ENCODE measurements at regions not wholly inside any gene's neighbourhood (a gene's known extent, or its start where the extent isn't known, plus 50 kb on each side); places are given as distances from the start of the nearest gene placed in this dataset.

DNA sequence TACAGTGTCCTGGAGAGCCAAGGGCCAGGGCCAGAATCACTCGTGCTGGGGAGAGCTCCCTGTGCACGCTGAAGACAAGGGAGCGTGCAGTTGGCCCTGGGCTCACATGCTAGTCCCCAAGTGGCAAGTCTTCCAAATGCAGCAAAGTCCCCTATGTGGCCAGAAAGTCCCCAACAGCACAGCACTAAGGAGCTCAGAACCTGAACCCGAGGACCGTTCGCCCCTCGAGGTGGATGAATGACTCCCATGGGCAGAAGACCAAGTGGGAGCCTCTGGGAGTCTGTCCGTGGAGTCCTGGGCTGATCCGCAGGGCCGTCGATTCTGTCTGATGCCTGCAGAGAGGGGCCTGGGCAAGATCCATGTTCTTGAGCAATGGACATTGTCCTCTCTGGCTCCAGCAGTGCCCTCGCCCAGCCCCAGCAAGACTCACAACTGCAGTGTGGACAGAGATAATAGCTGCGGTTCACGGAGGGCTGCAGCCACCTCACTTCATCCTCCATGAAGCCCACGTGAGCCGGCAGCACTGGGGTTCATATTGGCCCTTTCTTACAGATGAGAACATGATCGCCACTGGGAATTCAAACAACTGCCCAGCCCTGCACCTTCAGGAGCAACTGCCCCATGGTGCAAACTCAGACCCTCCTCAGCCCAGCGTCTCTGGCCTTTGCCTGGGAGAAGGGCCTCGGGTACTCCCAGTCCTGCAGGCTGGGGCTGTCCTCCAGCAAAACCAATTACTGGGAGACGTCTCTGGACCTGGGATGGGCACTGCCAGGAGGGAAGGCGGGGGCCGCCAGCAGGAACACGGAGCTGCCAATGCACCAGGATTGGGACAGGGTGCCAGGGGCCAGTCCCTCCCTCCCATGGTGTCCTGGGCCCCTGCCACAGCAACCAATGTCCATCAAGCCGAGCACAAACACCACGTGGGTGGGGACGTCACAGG lies 243.7 kb downstream of the NPHP4 start:
- no peak for DNase-seq

DNA sequence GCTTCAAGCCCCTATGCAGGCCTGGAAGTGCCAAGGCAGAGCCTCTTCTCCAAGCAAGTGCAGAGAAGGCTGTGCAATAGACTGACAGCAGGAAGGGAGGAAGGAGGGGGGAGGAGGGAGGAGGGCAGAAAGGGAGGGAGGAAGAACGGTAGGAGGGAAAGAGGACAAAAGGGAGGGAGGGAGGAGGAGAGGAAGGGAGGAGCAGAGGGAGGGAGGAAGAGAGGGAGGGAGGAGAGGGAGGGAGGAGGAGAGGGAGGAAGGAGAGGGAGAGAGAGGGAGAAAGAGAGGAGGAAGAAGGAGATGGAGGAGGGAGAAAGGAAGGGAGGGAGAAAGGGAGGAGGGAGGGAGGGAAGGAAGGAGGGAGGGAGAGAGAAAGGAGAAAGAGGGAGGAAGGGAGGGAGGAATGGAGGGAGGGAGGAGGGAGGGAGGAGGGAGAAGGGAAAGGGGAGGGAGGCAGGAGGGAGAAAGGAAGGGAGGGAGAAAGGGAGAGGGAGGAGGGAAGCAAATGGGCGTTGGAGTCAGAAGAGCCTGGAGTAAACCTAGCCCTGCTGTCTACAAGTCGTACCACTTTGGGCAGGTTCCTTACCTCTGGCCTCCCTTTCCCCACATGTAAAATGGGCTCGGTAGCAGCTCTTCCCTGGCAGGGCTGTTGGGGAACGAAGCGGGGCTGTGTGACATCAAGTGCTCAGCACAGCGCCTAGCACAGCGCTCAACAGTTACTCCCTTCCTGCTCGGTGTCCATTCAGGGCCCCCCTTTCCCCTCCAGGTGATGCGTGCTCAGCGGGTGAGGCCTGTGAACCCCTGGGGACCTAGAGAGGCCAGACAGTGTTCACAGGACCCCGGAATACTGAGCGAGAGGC lies 244.6 kb downstream of the NPHP4 start:
- no peak for DNase-seq

DNA sequence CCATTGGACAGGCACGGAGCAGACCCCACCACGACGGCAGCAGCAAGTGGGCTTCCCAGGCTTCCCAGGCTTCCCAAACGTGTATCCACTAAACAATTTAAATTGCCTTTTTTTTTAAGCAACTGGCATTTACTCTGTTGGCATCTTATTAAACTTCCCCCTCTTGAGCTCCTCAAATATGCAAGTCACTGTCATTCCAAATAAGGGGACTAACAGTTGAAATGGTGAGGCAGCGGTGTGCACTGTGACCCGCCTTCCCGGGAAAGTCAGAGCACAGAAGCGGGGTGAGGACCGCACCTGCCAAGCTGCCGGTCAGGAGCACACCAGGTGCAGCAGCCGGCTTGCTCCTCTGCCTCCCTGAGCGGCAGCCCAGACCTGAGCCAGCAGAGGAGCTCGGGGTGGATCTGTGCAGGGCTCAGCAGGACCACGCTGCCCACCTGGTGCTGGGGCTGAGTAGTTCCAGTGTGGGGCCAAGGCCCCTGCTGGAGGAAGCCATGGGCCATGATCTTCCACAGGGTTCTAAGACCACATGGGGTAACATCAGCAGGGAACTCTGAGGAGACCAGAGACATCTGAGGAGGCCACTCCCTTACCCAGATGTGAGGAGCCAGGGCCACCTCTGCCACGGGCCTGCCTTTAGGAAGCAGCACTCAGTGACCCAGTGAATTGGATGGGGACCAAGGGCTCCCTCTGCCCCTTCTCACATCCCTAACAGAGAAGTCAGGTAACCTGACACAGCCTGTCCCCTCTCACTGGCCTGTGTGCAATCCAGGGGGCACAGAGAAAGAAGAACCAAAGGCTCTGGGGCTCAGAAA lies 245.4 kb downstream of the NPHP4 start:
- DNase-seq = no peak

DNA sequence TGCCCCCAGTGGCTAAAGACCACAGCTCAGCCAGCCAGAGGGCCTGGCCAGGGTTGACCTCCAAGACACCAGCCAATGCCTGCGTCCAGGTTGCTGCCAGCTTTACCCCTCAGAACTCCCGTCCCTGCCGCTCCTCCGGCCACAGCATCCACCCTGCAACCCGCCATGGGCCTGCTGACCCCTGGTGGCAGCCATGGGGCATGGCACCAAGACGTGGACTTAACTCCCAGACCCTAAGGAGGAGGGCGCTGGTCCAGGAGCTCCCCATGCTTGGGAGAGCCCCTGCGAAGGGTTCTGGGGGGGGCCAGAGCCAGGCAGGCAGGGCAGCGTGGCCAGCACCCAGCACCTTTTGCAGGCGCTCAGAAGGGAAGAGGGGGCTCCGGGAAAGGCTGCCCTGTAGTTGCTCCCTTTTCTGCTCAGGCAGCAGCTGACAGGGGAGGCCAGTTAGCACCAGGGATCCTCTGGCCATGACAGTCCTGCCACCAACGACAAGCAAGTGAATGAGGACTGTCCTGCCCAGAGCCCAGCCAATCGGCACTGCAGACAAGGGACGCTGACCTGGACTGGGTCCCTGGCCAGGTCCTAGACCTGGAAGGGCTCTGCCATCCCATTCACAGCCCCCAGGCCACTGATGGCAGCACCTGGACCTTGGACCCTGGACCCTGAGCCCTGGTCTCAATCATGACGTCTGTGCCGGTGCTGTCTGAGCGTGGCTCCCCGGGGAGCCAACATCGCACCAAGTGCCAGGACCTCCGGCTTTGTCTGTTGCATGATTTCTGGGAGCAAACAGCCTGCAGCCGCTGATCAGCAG lies 246.2 kb downstream of the NPHP4 start:
- DNase-seq = peak; percentile 72

DNA sequence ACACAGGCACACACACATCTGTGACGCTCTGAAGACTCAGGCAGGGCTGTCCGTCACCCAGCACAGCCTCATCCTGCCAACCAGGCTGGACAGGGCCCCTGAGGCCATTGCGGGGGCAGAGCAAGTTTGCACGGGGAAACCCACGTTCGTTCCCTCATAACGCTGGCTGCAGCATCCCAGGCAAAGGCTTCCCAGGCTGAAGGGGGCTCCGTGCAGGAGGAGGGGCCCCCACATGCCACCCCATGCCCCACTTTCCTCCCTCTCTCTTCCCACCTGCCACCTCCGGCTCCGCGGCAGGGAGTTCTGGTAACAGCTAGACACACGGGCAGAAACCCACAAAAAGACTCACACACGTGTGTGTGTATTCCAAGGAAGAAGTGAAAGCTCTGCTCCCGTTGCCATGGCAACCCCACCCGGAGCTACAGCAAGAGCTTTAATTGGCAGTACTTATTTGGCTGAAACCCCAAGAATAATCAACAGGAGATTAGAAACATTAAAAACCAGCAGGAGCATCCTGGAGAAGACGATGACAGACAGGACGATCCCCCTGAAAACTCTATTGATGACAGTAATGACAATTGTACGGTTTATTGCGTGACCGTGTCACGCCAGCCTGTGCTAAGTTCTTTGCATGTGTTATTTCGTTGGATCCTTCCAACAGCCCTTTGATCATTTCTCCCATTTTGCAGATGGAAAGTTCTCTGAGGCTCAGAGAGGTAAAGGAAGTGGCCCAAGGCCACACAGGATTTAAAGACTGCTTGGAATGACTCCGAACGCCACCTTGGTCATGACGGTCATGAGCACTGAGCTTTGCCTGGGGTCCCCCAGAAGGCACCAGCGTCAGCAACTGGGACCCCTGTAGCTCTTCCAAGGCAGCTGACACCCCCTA lies 247.1 kb downstream of the NPHP4 start:
- DNase-seq = peak; percentile 22

DNA sequence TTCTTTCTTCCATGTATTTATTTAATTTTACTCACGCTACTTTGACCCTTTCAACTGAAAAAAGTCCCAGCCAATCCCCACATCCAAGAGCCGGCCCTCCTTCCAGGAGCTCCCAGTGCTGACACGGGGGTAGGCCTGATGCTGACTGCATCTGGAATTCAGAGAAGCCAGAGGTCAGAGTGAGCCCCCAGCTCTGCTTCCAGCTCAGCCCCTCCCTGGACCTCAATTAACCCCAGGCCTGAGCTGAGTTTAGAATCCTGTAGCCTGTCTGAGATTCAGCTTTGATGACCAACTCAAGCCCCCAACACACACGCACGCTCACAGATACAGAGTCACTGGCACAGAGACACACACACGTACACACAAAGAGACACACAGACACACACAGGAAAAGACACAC lies 247.9 kb downstream of the NPHP4 start:
- no peak for DNase-seq

DNA sequence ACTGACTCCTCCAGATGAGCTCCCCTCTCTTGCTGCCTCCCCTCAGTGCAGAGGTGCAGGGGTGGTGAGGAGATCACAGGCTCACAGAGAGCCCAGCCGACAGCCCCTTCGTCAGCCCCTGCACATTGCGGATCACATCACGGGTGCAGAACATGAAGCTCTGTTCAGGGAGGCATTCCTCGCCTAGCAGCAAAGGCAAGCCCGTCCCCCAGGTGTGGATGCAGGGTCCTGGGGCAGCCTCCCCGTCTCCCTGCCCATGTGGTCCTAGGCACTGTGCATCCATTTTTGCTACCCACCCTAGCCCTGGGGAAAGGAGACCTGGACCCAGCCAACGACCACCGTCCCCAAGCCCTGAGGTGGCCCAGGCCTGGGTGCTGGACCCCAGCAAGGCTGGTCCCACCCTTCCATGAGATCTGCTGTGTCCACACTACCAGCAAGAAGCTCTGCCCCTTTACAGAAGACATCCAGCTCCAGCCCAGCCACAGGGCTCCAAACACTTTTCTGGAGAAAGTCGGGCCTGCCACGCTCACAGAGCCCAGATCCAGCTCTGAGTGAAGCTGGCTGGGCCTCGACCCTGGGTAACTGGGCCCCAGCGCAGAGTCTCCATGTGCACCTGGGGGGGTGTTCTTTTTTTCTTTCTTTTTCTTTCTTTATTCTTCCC lies 248.7 kb downstream of the NPHP4 start:
- DNase-seq = no peak

DNA sequence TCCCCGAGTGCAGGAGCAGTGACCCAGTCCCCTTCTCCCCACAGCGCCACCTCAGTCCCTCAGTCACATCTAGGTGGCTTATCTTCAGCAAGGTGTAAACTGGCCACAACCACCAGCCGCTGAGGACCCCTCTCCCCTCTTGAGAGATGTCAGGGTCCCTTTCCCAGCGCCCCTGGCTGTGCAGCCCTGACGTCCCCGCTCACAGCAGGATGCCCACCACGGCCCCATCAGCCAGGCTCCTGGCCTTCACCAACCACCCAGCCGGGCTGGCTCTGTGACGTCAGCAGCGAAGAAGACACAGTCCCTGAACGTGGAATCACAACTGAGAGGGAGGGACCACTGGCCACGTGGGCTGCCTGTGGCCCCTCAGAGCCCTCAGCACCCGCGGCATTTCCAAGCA lies 249.4 kb downstream of the NPHP4 start:
- DNase-seq = no peak

DNA sequence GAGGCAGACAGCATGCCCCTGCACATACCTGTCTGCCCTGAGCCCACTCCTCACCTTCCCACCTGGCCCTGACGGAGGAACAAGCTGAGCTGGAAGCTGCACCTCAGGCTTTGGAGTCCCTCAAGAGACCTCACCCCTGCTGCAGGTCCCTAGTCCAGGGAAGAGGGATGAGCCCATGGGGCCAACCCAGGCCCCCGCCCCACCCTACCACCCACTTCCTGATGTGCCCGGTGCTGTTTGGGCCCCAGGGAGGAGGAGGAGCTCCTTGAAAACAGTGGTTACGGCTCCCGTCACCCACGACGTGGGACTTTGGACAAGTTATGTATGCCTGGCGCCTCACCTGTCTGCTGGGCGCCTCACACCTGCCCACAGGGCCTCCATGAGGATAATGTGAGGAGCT lies 250.2 kb downstream of the NPHP4 start:
- DNase-seq = no peak

DNA sequence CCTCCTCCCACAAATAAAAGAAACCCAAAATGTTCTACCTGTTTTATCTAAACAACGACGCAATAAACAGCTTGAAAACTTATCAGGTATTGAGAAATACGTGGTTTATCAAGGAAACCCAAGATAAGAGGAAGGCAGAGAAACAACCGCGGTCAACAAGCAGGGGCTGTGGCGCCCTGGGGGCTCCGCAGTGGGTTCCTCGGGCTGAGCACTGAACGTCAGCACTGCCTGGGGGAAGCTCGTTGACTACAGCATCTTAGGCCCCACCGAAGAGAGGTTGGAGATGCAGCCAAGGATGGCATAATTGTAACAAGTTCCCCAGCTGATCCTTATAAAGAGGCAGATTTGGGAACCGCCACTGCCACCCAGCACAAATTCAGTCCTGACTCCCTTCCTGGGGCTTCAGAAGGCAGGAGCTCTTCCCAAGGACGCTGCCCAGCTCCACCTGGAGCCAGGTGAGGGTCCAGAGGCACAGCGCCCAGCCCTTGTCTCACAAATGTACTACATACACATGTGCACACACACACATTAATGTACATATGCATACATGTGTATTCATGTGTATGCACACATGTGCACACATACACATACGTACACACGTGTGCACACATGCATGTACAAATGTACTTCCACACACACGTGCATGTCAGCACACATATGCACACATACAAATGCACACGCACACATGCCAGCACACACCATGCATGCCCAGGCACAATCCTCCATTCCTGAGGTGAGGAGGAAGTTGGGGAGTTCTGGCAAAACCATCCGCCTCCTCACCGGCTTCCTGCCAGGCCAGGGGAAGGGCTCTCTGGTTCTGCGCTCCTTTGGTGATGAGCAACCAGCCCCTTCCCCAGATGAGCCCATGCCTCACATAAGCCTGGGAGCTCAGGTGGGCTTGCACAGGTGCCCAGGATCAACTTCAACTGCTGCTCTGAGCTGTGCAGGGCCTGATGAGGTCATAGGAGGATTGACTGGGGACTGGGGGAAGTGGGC lies 251.1 kb downstream of the NPHP4 start:
- no peak for DNase-seq

DNA sequence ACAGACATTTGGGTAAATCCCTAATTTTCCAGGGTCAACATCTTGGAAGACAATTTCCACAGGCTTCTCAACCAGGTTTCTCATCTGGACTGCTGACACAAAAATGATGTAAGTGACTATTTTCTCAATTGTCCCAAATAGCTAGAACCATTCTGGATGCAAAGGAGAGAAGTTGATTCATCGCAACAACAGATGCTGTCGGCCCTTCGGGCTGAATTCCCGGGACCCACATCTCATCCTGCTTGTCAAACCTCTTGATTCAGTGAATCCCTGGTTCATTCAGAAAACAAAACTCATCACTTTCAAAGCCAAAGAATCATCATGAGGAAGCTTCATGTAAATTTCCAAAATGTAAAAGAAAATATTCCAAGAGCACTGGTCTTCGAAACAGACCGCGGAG lies 251.8 kb downstream of the NPHP4 start:
- DNase-seq = no peak

DNA sequence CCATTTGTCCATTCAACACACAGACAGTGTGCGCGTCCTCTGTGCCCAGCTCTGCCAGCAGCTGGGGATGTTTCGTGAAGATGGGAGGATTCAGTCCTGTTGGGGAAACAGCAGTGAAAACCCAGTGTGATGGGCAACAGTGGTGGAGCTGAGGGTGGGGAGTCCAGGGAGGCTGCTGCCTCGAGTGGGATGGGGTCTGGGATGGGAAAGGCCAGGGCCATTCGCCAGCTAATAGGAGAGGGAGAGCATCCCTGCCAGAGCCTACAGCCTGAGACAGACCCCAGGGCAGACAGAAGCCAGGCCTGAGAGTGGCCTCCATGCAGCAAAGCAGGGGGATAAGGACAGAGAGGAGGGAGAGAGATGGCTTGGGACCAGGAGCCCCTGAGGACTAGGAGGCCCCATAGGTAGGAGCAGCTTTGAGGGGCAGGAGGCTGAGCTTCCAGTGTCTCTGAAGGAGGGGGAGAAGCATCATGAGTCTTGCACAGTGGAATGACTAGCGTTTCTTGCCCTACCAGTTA lies 252.6 kb downstream of the NPHP4 start:
- DNase-seq = no peak

DNA sequence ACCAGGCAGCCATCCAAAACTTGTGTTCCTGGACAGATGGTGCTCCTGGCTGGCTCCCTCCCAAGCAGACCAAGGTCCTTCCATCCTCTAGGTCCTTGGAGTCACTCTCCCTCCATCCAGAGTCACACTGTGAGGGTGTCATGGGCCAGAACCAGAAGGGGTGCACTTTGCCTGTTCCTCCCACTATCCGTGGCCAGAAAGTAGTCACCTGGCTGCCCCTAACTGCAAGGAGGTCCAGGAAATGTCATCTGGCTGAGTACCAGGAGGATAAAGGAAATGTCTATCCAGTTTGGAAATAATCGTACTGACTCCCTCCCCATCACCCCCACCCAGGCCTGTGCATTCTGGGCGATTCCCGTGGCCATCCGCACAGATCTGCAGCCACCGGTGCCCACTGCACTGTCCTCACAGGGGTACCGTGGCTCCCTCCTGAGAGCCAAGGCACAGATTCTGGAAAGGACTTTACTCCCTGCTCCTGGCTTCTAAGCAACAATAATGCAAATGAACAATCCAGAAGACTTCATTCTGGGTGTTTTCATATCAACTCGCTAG lies 253.2 kb downstream of the NPHP4 start:
- no peak for DNase-seq

DNA sequence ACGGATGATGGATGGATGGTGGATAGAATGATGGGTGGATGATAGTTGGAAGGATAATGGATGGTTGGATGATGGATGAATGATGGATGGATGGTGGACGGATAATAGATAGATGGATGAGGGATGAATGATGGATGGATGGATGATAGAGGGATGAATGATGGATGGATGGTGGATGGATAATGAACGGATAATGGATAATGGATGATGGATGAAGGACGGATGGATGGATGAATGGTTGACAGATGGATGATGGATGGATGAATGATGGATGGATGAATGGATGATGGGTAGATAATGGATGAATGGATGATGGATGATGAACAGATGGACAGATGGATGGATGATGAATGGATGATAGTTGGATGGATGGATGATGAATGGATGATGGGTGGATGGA lies 255.1 kb downstream of the NPHP4 start:
- no peak for DNase-seq

DNA sequence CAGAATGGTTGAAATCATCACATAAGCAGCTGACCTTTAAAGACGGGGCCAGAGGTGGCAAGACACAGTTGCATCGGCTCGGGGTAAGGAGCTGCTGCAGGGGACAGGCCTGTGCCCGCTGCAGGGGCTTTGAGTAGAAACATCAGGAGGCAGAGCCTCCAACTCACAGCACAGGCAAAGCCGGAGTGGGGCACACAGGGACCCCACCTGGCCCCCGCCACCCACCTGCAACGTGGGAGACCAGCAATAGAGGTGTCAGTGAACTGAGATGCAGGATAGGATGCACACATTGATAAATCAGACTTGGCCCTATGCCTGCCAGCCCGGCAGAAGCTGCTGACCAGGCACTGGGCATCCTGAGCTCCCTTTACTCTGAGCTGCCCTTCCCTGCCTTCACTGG lies 257.2 kb downstream of the NPHP4 start:
- DNase-seq = no peak

DNA sequence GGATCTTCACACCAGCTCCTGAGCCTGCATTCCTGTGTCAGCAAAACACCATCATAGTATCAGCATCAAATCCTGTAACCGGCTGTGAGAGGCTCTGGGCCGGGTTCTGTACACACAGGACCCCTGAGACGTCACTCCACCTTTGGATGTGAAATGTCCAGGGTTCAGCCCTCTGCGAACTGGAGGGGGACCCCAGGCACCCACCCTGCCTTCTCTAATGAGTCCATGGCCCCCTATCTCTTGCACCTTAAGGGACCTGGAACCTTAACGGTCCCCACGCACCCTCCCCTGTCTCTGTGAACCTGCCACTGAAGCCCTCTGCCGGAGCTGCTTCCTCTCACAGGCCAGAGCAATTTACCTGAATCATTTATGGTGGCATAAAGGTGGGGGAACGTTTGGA lies 257.8 kb downstream of the NPHP4 start:
- no peak for DNase-seq

DNA sequence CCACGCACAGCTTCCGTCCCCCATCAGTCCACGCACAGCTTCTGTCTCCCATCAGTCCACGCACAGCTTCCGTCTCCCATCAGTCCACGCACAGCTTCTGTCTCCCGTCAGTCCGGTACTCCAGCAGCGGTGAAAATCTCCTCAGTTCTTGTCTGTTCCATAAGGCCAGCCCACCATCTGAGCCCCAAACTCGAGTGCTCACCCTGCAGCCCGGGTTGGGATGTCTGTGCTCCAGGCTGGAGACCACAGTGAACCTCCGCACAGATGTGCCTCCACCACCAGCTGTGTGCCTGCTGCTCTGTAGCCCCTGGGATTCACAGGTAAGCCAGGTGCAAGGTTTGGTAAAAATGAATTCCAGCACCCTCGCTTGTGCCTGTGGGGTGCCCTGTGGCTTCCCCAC lies 258.6 kb downstream of the NPHP4 start:
- DNase-seq = no peak

DNA sequence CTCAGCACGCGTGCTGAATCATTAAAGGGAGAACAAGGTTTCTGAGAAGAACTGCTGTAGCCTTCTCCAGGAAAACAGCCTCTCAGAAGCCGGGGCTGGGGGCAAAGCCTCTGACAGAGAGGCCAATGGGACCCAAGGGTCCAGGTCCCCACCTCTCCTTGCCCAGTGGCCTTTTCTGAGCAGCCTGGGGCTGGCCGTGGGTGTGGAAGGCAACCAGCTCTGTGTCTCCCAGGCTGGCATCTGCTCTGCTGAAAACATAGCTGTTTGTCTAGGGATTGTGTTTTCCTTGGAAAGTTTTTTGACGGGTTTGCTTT lies 261.2 kb downstream of the NPHP4 start:
- DNase-seq = no peak
